Keratinocyte (primary cell): ENCODE measurements at regions not wholly inside any gene's neighbourhood (a gene's known extent, or its start where the extent isn't known, plus 50 kb on each side); places are given as distances from the start of the nearest gene placed in this dataset.

Experiments used
- DNase-seq: peaks from one replicate; pipeline ENCODE4 v3.0.0-alpha.2; 2011; ENCODE audit warnings: low read depth, missing footprints, low spot score
- FAIRE-seq: peaks from 2 replicates; lab custom pipeline; 2011; peaks lifted over from hg19 to GRCh38; lab: Jason Lieb, UNC
- H2AFZ ChIP-seq: 2 replicates; pipeline ENCODE4 v1.6.0; 2012; ENCODE audit warnings: low read length, control low read depth, inconsistent platforms; ENCODE audit not compliant: control insufficient read depth
- H3K27ac ChIP-seq: 2 replicates; pipeline ENCODE4 v1.5.1; 2011; ENCODE audit warnings: low read length; ENCODE audit not compliant: control insufficient read depth, insufficient read depth
- H3K27me3 ChIP-seq: 3 replicates; pipeline ENCODE4 v1.6.0; 2011; ENCODE audit warnings: low read length; ENCODE audit not compliant: control insufficient read depth, insufficient read depth; ENCODE audit errors: extremely low read depth
- H3K36me3 ChIP-seq, 2 experiments: 2 replicates in 1 of 2; 3 replicates in 1 of 2; pipeline ENCODE4 v1.5.1; 2011; ENCODE audit warnings: low read length in 2 of 2, mild to moderate bottlenecking in 1 of 2; ENCODE audit not compliant: control insufficient read depth in 2 of 2, insufficient read depth in 2 of 2; ENCODE audit errors: extremely low read depth in 1 of 2
- H3K4me1 ChIP-seq: 3 replicates; pipeline ENCODE4 v1.5.1; 2011; ENCODE audit warnings: low read length; ENCODE audit not compliant: control insufficient read depth, insufficient read depth; ENCODE audit errors: extremely low read depth
- H3K4me2 ChIP-seq: 3 replicates; pipeline ENCODE4 v1.6.0; 2011; ENCODE audit warnings: low read depth, low read length; ENCODE audit not compliant: control insufficient read depth, insufficient read depth; ENCODE audit errors: extremely low read depth
- H3K4me3 ChIP-seq, 3 experiments: fragments of 200-600 bp in 1 of 3; sonication (generic) in 1 of 3; 2 replicates in 2 of 3; 3 replicates in 1 of 3; pipeline ENCODE4 v1.5.1; 2011 to 2016; ENCODE audit warnings: low read length in 3 of 3, mild to moderate bottlenecking in 3 of 3, control low read depth in 2 of 3, inconsistent platforms in 1 of 3, low read depth in 1 of 3, mixed read lengths in 1 of 3, mixed run types in 1 of 3, moderate library complexity in 1 of 3; ENCODE audit not compliant: control insufficient read depth in 2 of 3, insufficient read depth in 2 of 3; ENCODE audit errors: extremely low read depth in 1 of 3
- H3K79me2 ChIP-seq: 2 replicates; pipeline ENCODE4 v1.6.0; 2012; ENCODE audit warnings: low read length; ENCODE audit not compliant: control insufficient read depth, insufficient read depth
- H3K9ac ChIP-seq: 3 replicates; pipeline ENCODE4 v1.6.0; 2011; ENCODE audit warnings: low read length; ENCODE audit not compliant: control insufficient read depth, insufficient read depth; ENCODE audit errors: extremely low read depth
- H3K9me1 ChIP-seq: 3 replicates; pipeline ENCODE4 v1.6.0; 2011; ENCODE audit warnings: low read length; ENCODE audit not compliant: control insufficient read depth, insufficient read depth; ENCODE audit errors: extremely low read depth
- H3K9me3 ChIP-seq: 2 replicates; pipeline ENCODE4 v1.5.1; 2012; ENCODE audit warnings: low read depth, low read length; ENCODE audit not compliant: control insufficient read depth
- H4K20me1 ChIP-seq: 3 replicates; pipeline ENCODE4 v1.6.0; 2011; ENCODE audit warnings: low read length; ENCODE audit not compliant: control insufficient read depth, insufficient read depth; ENCODE audit errors: extremely low read depth
- EZH2 ChIP-seq: IDR thresholded peaks from one replicate; pipeline ENCODE4 v1.6.1; 2012; ENCODE audit warnings: inconsistent platforms, mild to moderate bottlenecking, low read length, moderate library complexity
- dilution Hi-C: fragments of 300-500 bp; cut with MboI; formaldehyde crosslinking; loops from one replicate; pipeline ENCODE4 v1.7.0; 2020; ENCODE audit warnings: low sequenced_read_pairs; ENCODE audit not compliant: extremely low pct_ligation_motif_present
- TF ChIP-seq, protein P1 (sequence below), 3 experiments: IDR thresholded peaks in 1 of 3; conservative IDR thresholded peaks in 1 of 3; optimal IDR thresholded peaks in 1 of 3; 2 replicates in 2 of 3; 3 replicates in 1 of 3; pipeline versions ENCODE3 to v1.5.1; 2011; ENCODE audit warnings: low read length in 3 of 3, mild to moderate bottlenecking in 3 of 3, moderate library complexity in 2 of 3, control low read depth in 1 of 3, inconsistent platforms in 1 of 3; ENCODE audit not compliant: insufficient read depth in 2 of 3; ENCODE audit errors: extremely low read depth in 1 of 3

DNA sequence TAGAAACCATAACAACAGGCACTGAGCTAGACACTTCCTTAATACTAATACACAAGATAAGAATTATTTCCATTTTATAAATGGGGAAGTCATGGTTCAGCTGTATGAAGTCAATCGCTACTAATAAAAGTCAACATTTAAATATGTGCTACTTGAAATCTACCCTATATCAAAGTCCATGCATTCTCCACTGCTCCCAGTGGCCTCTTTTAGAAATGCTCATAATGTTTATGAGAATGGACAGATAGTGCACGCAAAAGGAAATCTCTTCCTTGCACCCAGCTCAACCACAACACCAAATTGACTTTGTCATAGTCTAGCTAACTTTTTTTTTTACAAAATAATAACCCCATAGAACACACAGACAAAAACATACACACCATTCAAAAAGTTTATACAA is 281.7 kb upstream of the CXADR start:
- Histone ChIP-seq H3K79me2 (no peaks in the 10 kb centered on the region), H3K9me1 (no peaks in the 10 kb centered on the region), H3K9me3 (no peaks in the 10 kb centered on the region), H3K27ac (no peak overlapping the region), H2AFZ (no peak overlapping the region), H3K4me3 (no peak overlapping the region), H3K36me3 (no peaks in the 10 kb centered on the region), H3K4me2 (no peak overlapping the region), H3K9ac (no peak overlapping the region), H3K4me1 (no peaks in the 10 kb centered on the region), H3K27me3 (no peaks in the 10 kb centered on the region), H4K20me1 (no peaks in the 10 kb centered on the region)
- no peak for TF ChIP-seq EZH2
- TF ChIP-seq, protein P1, sequence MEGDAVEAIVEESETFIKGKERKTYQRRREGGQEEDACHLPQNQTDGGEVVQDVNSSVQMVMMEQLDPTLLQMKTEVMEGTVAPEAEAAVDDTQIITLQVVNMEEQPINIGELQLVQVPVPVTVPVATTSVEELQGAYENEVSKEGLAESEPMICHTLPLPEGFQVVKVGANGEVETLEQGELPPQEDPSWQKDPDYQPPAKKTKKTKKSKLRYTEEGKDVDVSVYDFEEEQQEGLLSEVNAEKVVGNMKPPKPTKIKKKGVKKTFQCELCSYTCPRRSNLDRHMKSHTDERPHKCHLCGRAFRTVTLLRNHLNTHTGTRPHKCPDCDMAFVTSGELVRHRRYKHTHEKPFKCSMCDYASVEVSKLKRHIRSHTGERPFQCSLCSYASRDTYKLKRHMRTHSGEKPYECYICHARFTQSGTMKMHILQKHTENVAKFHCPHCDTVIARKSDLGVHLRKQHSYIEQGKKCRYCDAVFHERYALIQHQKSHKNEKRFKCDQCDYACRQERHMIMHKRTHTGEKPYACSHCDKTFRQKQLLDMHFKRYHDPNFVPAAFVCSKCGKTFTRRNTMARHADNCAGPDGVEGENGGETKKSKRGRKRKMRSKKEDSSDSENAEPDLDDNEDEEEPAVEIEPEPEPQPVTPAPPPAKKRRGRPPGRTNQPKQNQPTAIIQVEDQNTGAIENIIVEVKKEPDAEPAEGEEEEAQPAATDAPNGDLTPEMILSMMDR (optimal IDR thresholded peaks at IDR 0.05 in 1 of 3, IDR thresholded peaks at IDR 0.05 in 1 of 3, conservative IDR thresholded peaks at IDR 0.05 in 1 of 3; ENCODE audit: extremely low read depth in 1 of 3, insufficient read depth in 2 of 3, low read length in 3 of 3), result no peak
- dilution Hi-C loops, result no loop called here
- DNase-seq, result no peak
- FAIRE-seq, result no peak

DNA sequence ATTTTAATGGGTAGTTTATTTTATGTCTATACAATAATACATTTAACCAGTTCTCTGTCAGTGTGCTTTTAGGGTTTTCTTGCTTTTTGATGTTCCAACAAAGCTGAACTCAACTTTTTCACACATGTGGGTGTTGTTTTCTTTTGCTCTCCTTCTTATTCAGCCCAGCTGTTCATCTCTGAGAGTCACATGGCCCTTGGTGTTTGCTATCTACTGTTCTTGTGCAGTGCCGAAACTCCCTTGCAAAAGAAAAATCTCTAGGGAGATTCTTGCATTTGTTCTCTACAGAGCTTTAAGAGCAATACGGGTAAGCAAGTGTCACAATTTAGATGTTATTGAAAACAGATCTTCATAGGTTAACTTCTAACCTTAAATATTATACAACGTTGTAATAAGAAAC is 281.1 kb upstream of the CXADR start:
- TF ChIP-seq, protein P1 (optimal IDR thresholded peaks at IDR 0.05 in 1 of 3, IDR thresholded peaks at IDR 0.05 in 1 of 3, conservative IDR thresholded peaks at IDR 0.05 in 1 of 3; ENCODE audit: extremely low read depth in 1 of 3, insufficient read depth in 2 of 3, low read length in 3 of 3), result no peak
- TF ChIP-seq EZH2, result no peak
- Histone ChIP-seq H3K27me3 (no peaks in the 10 kb centered on the region), H3K9me3 (no peaks in the 10 kb centered on the region), H3K4me3 (no peak overlapping the region), H3K9me1 (no peaks in the 10 kb centered on the region), H2AFZ (no peak overlapping the region), H3K27ac (no peak overlapping the region), H3K79me2 (no peaks in the 10 kb centered on the region), H3K36me3 (no peaks in the 10 kb centered on the region), H3K4me1 (no peaks in the 10 kb centered on the region), H3K4me2 (no peak overlapping the region), H4K20me1 (no peaks in the 10 kb centered on the region), H3K9ac (no peak overlapping the region)
- FAIRE-seq (no peak), DNase-seq (no peak)
- dilution Hi-C loops, result no loop called here
